ENCODE measurements at regions not wholly inside any gene's neighbourhood (a gene's known extent, or its start where the extent isn't known, plus 50 kb on each side); places are given as distances from the start of the nearest gene placed in this dataset.

- DNase-seq, result no peak
These were observed 690.7 kb downstream of the OLFM4 start for GRCh38 chr13:53719281-53719680.

GRCh38 chr13:53732664-53733063 lies 704.1 kb downstream of the OLFM4 start:
- DNase-seq, result no peak

- no peak for DNase-seq
These were observed 715.3 kb downstream of the OLFM4 start for GRCh38 chr13:53743906-53744305.

GRCh38 chr13:53747825-53748224 lies 719.2 kb downstream of the OLFM4 start:
- no peak for DNase-seq

GRCh38 chr13:53749306-53749705 lies 720.7 kb downstream of the OLFM4 start:
- no peak for DNase-seq

- no peak for DNase-seq
These were observed 730.4 kb downstream of the OLFM4 start for GRCh38 chr13:53759016-53759415.

GRCh38 chr13:53775807-53776206 lies 747.2 kb downstream of the OLFM4 start:
- no peak for DNase-seq

- no peak for DNase-seq
These were observed 750.3 kb downstream of the OLFM4 start for GRCh38 chr13:53778937-53779336.

- DNase-seq, result no peak
These were observed 753.3 kb downstream of the OLFM4 start for GRCh38 chr13:53781941-53782340.

GRCh38 chr13:53782488-53782961 lies 753.9 kb downstream of the OLFM4 start:
- peak; percentile 49 for DNase-seq

- DNase-seq, result peak; percentile 5
These were observed 754.9 kb downstream of the OLFM4 start for GRCh38 chr13:53783471-53783870.

- no peak for DNase-seq
These were observed 759.7 kb downstream of the OLFM4 start for GRCh38 chr13:53788286-53788685.

GRCh38 chr13:53800011-53800410 lies 771.4 kb downstream of the OLFM4 start:
- no peak for DNase-seq

- DNase-seq, result no peak
These were observed 778.7 kb downstream of the OLFM4 start for GRCh38 chr13:53807251-53807834.

- no peak for DNase-seq
These were observed 793.0 kb downstream of the OLFM4 start for GRCh38 chr13:53821632-53822031.

- DNase-seq, result no peak
These were observed 793.5 kb downstream of the OLFM4 start for GRCh38 chr13:53822136-53822535.

- no peak for DNase-seq
These were observed 810.8 kb downstream of the OLFM4 start for GRCh38 chr13:53839461-53839860.

- DNase-seq, result no peak
These were observed 816.0 kb downstream of the OLFM4 start for GRCh38 chr13:53844473-53845146.

GRCh38 chr13:53847502-53847901 lies 818.9 kb downstream of the OLFM4 start:
- no peak for DNase-seq

GRCh38 chr13:53848366-53848961 lies 819.9 kb downstream of the OLFM4 start:
- no peak for DNase-seq

- DNase-seq, result no peak
These were observed 825.7 kb downstream of the OLFM4 start for GRCh38 chr13:53854321-53854720.

- DNase-seq, result no peak
These were observed 828.1 kb downstream of the OLFM4 start for GRCh38 chr13:53856573-53857195.

- DNase-seq, result no peak
These were observed 834.9 kb downstream of the OLFM4 start for GRCh38 chr13:53863520-53863919.

Data from occipital lobe (tissue), 1 donor.